Adipocyte (in vitro differentiated cells): ENCODE measurements at regions not wholly inside any gene's neighbourhood (a gene's known extent, or its start where the extent isn't known, plus 50 kb on each side); places are given as distances from the start of the nearest gene placed in this dataset.

ENCODE experiments used
- DNase-seq: peaks from one replicate; pipeline ENCODE4 v3.0.0-alpha.2; 2015; ENCODE audit warnings: low read depth
- H3K27me3 ChIP-seq: replicated peaks from 2 replicates; pipeline ENCODE4 v1.7.0; 2013; ENCODE audit warnings: mild to moderate bottlenecking, low read length, moderate library complexity; ENCODE audit not compliant: control insufficient read depth, insufficient read depth
- H3K36me3 ChIP-seq: 2 replicates; pipeline ENCODE4 v1.7.0; 2013; ENCODE audit warnings: low read length, mild to moderate bottlenecking, moderate library complexity; ENCODE audit not compliant: control insufficient read depth, insufficient read depth, severe bottlenecking
- H3K4me1 ChIP-seq: 2 replicates; pipeline ENCODE4 v1.7.0; 2013; ENCODE audit warnings: mild to moderate bottlenecking, low read length, moderate library complexity; ENCODE audit not compliant: control insufficient read depth, insufficient read depth
- H3K4me3 ChIP-seq: 2 replicates; pipeline ENCODE4 v1.7.0; 2013; ENCODE audit warnings: mild to moderate bottlenecking, low read length, moderate library complexity
- H3K9ac ChIP-seq: 2 replicates; pipeline ENCODE4 v1.7.0; 2013; ENCODE audit warnings: mild to moderate bottlenecking, low read length, moderate library complexity
- H3K9me3 ChIP-seq: 2 replicates; pipeline ENCODE4 v1.7.0; 2013; ENCODE audit warnings: mild to moderate bottlenecking, low read length, moderate library complexity; ENCODE audit not compliant: control insufficient read depth

- peaks cover 17% of the 10 kb centered on the region for H3K9me3 ChIP-seq
- H3K27me3 ChIP-seq: no peaks in the 10 kb centered on the region
- no peaks in the 10 kb centered on the region for H3K36me3 ChIP-seq
- peak; percentile 54 for DNase-seq
- H3K4me1 ChIP-seq: peaks cover 14% of the 10 kb centered on the region
- no peak overlapping the region for H3K9ac ChIP-seq
- no peak overlapping the region for H3K4me3 ChIP-seq
Measured at GRCh38 chr1:82542766-82543165, 742.0 kb downstream of the ADGRL2 start.

DNA sequence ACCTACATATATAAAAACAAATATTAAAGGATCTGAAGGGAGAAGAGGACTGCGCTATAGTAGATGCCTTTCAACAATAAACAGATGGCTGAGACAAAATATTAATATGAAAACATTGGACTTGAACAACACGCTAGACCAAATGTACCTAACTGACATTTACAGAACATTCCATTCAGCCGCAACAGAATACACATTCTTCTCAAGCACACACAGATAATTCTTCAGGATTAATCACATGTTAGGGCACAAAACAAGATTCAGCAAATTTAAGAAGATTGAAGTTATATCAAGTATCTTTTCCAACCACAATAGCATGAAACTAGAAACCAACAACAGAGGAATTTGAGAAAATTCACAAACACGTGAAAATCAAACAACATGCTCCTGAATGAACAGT lies 741.4 kb downstream of the ADGRL2 start:
- H3K4me1 ChIP-seq: peaks cover 14% of the 10 kb centered on the region
- H3K27me3 ChIP-seq: no peaks in the 10 kb centered on the region
- H3K4me3 ChIP-seq: no peak overlapping the region
- H3K36me3 ChIP-seq: no peaks in the 10 kb centered on the region
- H3K9ac ChIP-seq: no peak overlapping the region
- peaks cover 17% of the 10 kb centered on the region for H3K9me3 ChIP-seq
- DNase-seq: no peak

DNA sequence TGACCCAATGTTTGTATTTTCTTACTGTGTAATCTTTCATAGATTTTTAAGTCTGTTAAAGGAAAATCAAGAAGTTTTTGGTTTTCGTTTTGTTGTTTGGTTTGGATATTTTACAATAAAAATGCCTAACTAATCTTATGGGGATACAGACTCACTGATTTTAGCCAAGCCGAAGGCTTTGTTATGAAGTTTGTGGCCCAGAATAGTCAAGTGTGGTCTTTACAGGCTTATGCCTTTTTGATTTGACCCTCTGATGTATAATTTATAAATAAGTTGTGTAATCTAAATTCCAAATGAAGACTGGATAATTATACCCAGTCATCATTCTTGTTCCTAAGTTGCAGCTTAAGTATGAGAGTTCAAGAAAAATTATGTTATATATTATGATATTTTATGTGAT lies 739.3 kb downstream of the ADGRL2 start:
- no peaks in the 10 kb centered on the region for H3K36me3 ChIP-seq
- peaks cover 17% of the 10 kb centered on the region for H3K9me3 ChIP-seq
- H3K4me3 ChIP-seq: no peak overlapping the region
- no peaks in the 10 kb centered on the region for H3K27me3 ChIP-seq
- no peak for DNase-seq
- no peak overlapping the region for H3K9ac ChIP-seq
- H3K4me1 ChIP-seq: peaks cover 14% of the 10 kb centered on the region

- peak; percentile 79 for DNase-seq
- Histone ChIP-seq H3K27me3 (no peaks in the 10 kb centered on the region), H3K4me3 (no peak overlapping the region), H3K9ac (no peak overlapping the region), H3K36me3 (no peaks in the 10 kb centered on the region), H3K9me3 (peaks cover 17% of the 10 kb centered on the region), H3K4me1 (peaks cover 14% of the 10 kb centered on the region)
Measured at GRCh38 chr1:82538876-82539275, 738.1 kb downstream of the ADGRL2 start.

- DNase-seq: no peak
- Histone ChIP-seq H3K36me3 (no peaks in the 10 kb centered on the region), H3K27me3 (no peaks in the 10 kb centered on the region), H3K9ac (no peak overlapping the region), H3K4me1 (peaks cover 14% of the 10 kb centered on the region), H3K9me3 (peaks cover 8% of the 10 kb centered on the region), H3K4me3 (no peak overlapping the region)
Measured at GRCh38 chr1:82534996-82535395, 734.3 kb downstream of the ADGRL2 start.

DNA sequence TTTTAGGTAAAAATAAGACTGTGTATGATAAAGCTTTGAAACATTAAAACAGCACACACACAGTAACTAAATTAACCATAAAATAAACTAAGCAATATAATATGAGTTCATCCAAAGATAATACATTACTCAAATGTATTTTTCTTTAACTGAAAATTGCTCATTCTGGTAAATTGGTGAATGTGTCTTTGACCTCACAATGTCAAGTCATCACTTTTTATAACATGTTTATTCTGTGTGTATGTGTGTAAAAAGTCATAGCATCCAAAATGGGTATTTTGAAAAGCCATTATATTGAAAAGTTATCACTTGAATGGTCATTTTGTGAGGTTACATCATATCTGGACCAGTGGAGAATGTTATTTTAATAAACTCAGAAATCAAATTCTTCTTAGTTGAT lies 724.6 kb downstream of the ADGRL2 start:
- no peaks in the 10 kb centered on the region for H3K27me3 ChIP-seq
- no peak overlapping the region for H3K4me3 ChIP-seq
- H3K9ac ChIP-seq: no peak overlapping the region
- H3K4me1 ChIP-seq: no peaks in the 10 kb centered on the region
- no peak for DNase-seq
- H3K36me3 ChIP-seq: no peaks in the 10 kb centered on the region
- peaks cover 2% of the 10 kb centered on the region for H3K9me3 ChIP-seq

- Histone ChIP-seq H3K4me3 (no peak overlapping the region), H3K9ac (no peak overlapping the region)
- DNase-seq: no peak
Measured at GRCh38 chr1:82520611-82521010, 719.9 kb downstream of the ADGRL2 start.

GRCh38 chr1:82517586-82517985 lies 716.9 kb downstream of the ADGRL2 start:
- Histone ChIP-seq H3K36me3 (no peaks in the 10 kb centered on the region), H3K9ac (peak overlapping the region; percentile 58), H3K27me3 (no peaks in the 10 kb centered on the region), H3K4me1 (peaks cover 23% of the 10 kb centered on the region), H3K4me3 (no peak overlapping the region), H3K9me3 (no peaks in the 10 kb centered on the region)
- DNase-seq: no peak

More at GRCh38 chr1:82520611-82521010, 719.9 kb downstream of the ADGRL2 start:
- H3K9me3 ChIP-seq: no peaks in the 10 kb centered on the region
- H3K27me3 ChIP-seq: no peaks in the 10 kb centered on the region
- no peaks in the 10 kb centered on the region for H3K36me3 ChIP-seq
- peaks cover 16% of the 10 kb centered on the region for H3K4me1 ChIP-seq

GRCh38 chr1:82515650-82516049 lies 714.9 kb downstream of the ADGRL2 start:
- Histone ChIP-seq H3K4me3 (peak overlapping the region; percentile 6), H3K4me1 (peaks cover 23% of the 10 kb centered on the region), H3K27me3 (no peaks in the 10 kb centered on the region), H3K36me3 (no peaks in the 10 kb centered on the region), H3K9ac (peak overlapping the region; percentile 59), H3K9me3 (no peaks in the 10 kb centered on the region)
- DNase-seq: peak; percentile 73

GRCh38 chr1:82511441-82511840 lies 710.7 kb downstream of the ADGRL2 start:
- no peaks in the 10 kb centered on the region for H3K9me3 ChIP-seq
- no peak overlapping the region for H3K4me3 ChIP-seq
- H3K36me3 ChIP-seq: no peaks in the 10 kb centered on the region
- H3K4me1 ChIP-seq: peaks cover 16% of the 10 kb centered on the region
- no peaks in the 10 kb centered on the region for H3K27me3 ChIP-seq
- no peak overlapping the region for H3K9ac ChIP-seq
- no peak for DNase-seq

- H3K27me3 ChIP-seq: no peaks in the 10 kb centered on the region
- no peak overlapping the region for H3K9ac ChIP-seq
- DNase-seq: no peak
- no peaks in the 10 kb centered on the region for H3K36me3 ChIP-seq
- no peaks in the 10 kb centered on the region for H3K9me3 ChIP-seq
- peaks cover 10% of the 10 kb centered on the region for H3K4me1 ChIP-seq
- H3K4me3 ChIP-seq: no peak overlapping the region
Measured at GRCh38 chr1:82510431-82510830, 709.7 kb downstream of the ADGRL2 start.

DNA sequence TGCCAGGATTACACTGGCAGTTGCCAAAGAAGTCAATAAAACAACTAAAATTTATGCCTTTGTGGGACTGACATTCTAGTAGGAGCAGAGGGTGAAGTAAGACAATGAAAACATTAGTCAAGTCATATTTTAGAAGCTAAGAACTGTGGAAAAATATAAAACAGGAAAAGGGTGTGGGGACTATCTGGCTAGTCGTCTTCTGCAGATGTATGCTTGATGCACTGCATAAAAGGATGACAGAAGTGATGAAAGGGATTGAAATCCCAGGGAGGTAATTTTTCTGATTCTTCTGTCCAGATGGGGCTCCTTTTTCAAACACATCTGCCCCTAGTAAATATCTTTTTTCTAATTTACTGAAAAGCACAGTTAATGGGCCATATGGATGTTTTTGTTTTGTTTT lies 706.3 kb downstream of the ADGRL2 start:
- H3K9me3 ChIP-seq: no peaks in the 10 kb centered on the region
- H3K27me3 ChIP-seq: no peaks in the 10 kb centered on the region
- no peak overlapping the region for H3K9ac ChIP-seq
- H3K4me1 ChIP-seq: peaks cover 23% of the 10 kb centered on the region
- no peak overlapping the region for H3K4me3 ChIP-seq
- no peaks in the 10 kb centered on the region for H3K36me3 ChIP-seq
- DNase-seq: no peak
